ENCODE measurements at regions not wholly inside any gene's neighbourhood (a gene's known extent, or its start where the extent isn't known, plus 50 kb on each side); places are given as distances from the start of the nearest gene placed in this dataset.

DNA sequence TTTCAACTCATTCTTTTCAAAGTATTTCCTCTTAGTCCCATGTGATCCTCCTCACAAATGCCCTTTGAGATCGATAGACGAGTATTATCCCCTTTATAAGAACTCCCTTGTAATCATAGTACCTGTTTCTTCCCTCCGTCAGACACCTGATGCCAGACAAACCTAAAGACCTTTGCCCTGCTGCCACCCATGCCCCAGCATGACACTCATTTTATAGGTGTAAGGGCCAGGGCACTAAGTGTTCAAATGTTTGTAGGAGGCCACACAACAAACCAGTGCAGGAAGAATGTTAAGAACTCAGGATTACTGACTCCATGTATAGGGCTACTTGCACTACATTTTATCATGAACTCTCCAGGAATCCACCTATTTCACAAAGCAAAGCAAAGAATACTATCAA is 115.6 kb upstream of the DIAPH2 start:
- Histone ChIP-seq H3K27ac (ENCODE audit: low read depth, low read length) (no peak overlapping the region), H3K4me3 (ENCODE audit: low read length) (no peak overlapping the region), H3K9ac (ENCODE audit: extremely low read depth, low read length, poor library complexity, severe bottlenecking) (no peak overlapping the region), H3K36me3 (ENCODE audit: control insufficient read depth, insufficient read depth, low read length) (no peaks in the 10 kb centered on the region), H3K4me1 (ENCODE audit: control insufficient read depth, insufficient read depth, low read length) (no peaks in the 10 kb centered on the region), H3K9me3 (ENCODE audit: control insufficient read depth, low read length) (no peaks in the 10 kb centered on the region), H3K27me3 (ENCODE audit: control insufficient read depth, insufficient read depth, low read length, poor library complexity, severe bottlenecking) (no peaks in the 10 kb centered on the region)
- no peak for DNase-seq
- TF ChIP-seq, protein P1, sequence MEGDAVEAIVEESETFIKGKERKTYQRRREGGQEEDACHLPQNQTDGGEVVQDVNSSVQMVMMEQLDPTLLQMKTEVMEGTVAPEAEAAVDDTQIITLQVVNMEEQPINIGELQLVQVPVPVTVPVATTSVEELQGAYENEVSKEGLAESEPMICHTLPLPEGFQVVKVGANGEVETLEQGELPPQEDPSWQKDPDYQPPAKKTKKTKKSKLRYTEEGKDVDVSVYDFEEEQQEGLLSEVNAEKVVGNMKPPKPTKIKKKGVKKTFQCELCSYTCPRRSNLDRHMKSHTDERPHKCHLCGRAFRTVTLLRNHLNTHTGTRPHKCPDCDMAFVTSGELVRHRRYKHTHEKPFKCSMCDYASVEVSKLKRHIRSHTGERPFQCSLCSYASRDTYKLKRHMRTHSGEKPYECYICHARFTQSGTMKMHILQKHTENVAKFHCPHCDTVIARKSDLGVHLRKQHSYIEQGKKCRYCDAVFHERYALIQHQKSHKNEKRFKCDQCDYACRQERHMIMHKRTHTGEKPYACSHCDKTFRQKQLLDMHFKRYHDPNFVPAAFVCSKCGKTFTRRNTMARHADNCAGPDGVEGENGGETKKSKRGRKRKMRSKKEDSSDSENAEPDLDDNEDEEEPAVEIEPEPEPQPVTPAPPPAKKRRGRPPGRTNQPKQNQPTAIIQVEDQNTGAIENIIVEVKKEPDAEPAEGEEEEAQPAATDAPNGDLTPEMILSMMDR (conservative IDR thresholded peaks at IDR 0.05): no peak
- Mint-ChIP-seq H3K4me3 (no peak overlapping the region), H3K27ac (no peak overlapping the region), H3K27me3 (ENCODE audit: insufficient read depth) (no peaks in the 10 kb centered on the region), H3K4me1 (peaks cover 2% of the 10 kb centered on the region), H3K9me3 (peaks cover 10% of the 10 kb centered on the region), H3K36me3 (ENCODE audit: low read depth) (no peaks in the 10 kb centered on the region)
- WGBS, 2 experiments (ENCODE audit: insufficient coverage in 1 of 2, insufficient read length in 1 of 2): 100% methylated on average over 3 of the region's 3 CpGs; no CpG with 5 or more reads in 1 of the 2 experiments

GRCh38 chrX:96575011-96575410 is 109.6 kb upstream of the DIAPH2 start:
- no peaks in the 10 kb centered on the region for H3K27me3 Mint-ChIP-seq (ENCODE audit: insufficient read depth)
- no peak overlapping the region for H3K4me3 ChIP-seq (ENCODE audit: low read length)
- H3K36me3 Mint-ChIP-seq (ENCODE audit: low read depth): no peaks in the 10 kb centered on the region
- no peak overlapping the region for H3K4me3 Mint-ChIP-seq
- H3K9me3 Mint-ChIP-seq: peaks cover 9% of the 10 kb centered on the region
- 90% methylated on average over 1 of the region's 1 CpG; no CpG with 5 or more reads in 1 of the 2 experiments for WGBS, 2 experiments (ENCODE audit: insufficient coverage in 1 of 2, insufficient read length in 1 of 2)
- H3K27ac Mint-ChIP-seq: no peak overlapping the region
- H3K4me1 Mint-ChIP-seq: peaks cover 6% of the 10 kb centered on the region
- H3K9ac ChIP-seq (ENCODE audit: extremely low read depth, low read length, poor library complexity, severe bottlenecking): no peak overlapping the region
- no peaks in the 10 kb centered on the region for H3K4me1 ChIP-seq (ENCODE audit: control insufficient read depth, insufficient read depth, low read length)
- DNase-seq: no peak
- no peaks in the 10 kb centered on the region for H3K36me3 ChIP-seq (ENCODE audit: control insufficient read depth, insufficient read depth, low read length)
- no peak overlapping the region for H3K27ac ChIP-seq (ENCODE audit: low read depth, low read length)
- H3K9me3 ChIP-seq (ENCODE audit: control insufficient read depth, low read length): no peaks in the 10 kb centered on the region
- TF ChIP-seq, protein P1 (conservative IDR thresholded peaks at IDR 0.05): no peak
- no peaks in the 10 kb centered on the region for H3K27me3 ChIP-seq (ENCODE audit: control insufficient read depth, insufficient read depth, low read length, poor library complexity, severe bottlenecking)

DNA sequence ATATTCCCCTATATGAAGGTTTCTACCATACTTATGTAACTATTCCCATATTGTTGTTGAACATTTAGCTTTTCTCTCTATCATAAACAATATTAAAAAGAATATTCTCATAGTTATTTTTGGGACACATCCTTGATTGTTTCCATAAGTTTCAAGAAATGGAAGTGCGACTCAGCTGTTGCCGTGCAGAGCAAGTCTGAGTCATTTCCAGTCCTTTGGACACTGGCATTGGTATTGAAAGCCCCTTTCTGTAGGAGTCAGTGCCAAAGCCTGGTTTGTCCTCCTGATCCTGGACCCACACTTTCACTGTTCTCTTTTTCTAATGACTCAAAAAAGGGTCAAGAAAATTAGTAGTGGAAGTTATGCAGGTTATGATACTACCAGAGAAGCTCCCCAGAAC is 108.3 kb upstream of the DIAPH2 start:
- no peaks in the 10 kb centered on the region for H3K4me1 ChIP-seq (ENCODE audit: control insufficient read depth, insufficient read depth, low read length)
- no peak for DNase-seq
- no peak overlapping the region for H3K4me3 Mint-ChIP-seq
- H3K4me3 ChIP-seq (ENCODE audit: low read length): no peak overlapping the region
- no peaks in the 10 kb centered on the region for H3K9me3 Mint-ChIP-seq
- no peaks in the 10 kb centered on the region for H3K36me3 Mint-ChIP-seq (ENCODE audit: low read depth)
- no peaks in the 10 kb centered on the region for H3K27me3 Mint-ChIP-seq (ENCODE audit: insufficient read depth)
- no peaks in the 10 kb centered on the region for H3K36me3 ChIP-seq (ENCODE audit: control insufficient read depth, insufficient read depth, low read length)
- TF ChIP-seq, protein P1 (conservative IDR thresholded peaks at IDR 0.05): no peak
- 88% methylated on average over 2 of the region's 2 CpGs; no CpG with 5 or more reads in 1 of the 2 experiments for WGBS, 2 experiments (ENCODE audit: insufficient coverage in 1 of 2, insufficient read length in 1 of 2)
- H3K27ac ChIP-seq (ENCODE audit: low read depth, low read length): no peak overlapping the region
- H3K9me3 ChIP-seq (ENCODE audit: control insufficient read depth, low read length): no peaks in the 10 kb centered on the region
- no peaks in the 10 kb centered on the region for H3K27me3 ChIP-seq (ENCODE audit: control insufficient read depth, insufficient read depth, low read length, poor library complexity, severe bottlenecking)
- no peak overlapping the region for H3K27ac Mint-ChIP-seq
- no peak overlapping the region for H3K9ac ChIP-seq (ENCODE audit: extremely low read depth, low read length, poor library complexity, severe bottlenecking)
- H3K4me1 Mint-ChIP-seq: peaks cover 6% of the 10 kb centered on the region

Data from endodermal cell (in vitro differentiated cells).